HepG2 (cell line): ENCODE measurements at regions not wholly inside any gene's neighbourhood (a gene's known extent, or its start where the extent isn't known, plus 50 kb on each side); places are given as distances from the start of the nearest gene placed in this dataset.

ENCODE experiments used
- ATAC-seq: fragments of 200-7000 bp; cut with Tn5 transposase; 3 replicates; pipeline ENCODE4 v1.9.1; 2020; ENCODE audit warnings: mild to moderate bottlenecking, moderate library complexity
- BruUV-seq: library from RNA; stranded (reverse); fragments of 400-500 nt; replicated peaks from 2 replicates; lab custom pipeline; 2021; lab: Mats Ljungman, UMichigan
- CTCF ChIA-PET: fragments of 300-600 bp; formaldehyde crosslinking; extraction: SDS; loops from one replicate; lab custom pipeline; 2021; ENCODE audit warnings: low total read pairs, inconsistent platforms, low intra/inter-chr PET ratio; lab: Yijun Ruan, JAX
- POLR2A ChIA-PET: fragments of 350-600 bp; sonication (Branson Sonifier 250); formaldehyde crosslinking; loops from one replicate; lab custom pipeline; 2020; ENCODE audit warnings: antibody characterized with exemption, inconsistent platforms; lab: Yijun Ruan, JAX
- DNase-seq: peaks from one replicate; pipeline ENCODE4 v3.0.0-alpha.2; 2015; ENCODE audit warnings: low spot score
- FAIRE-seq: peaks from 3 replicates; lab custom pipeline; 2011; peaks lifted over from hg19 to GRCh38; lab: Jason Lieb, UNC
- H2AFZ ChIP-seq: one replicate; pipeline ENCODE4 v1.6.1; 2011; ENCODE audit warnings: low read length, inconsistent platforms
- H3K27ac ChIP-seq: fragments of 300-600 bp; 3 replicates; pipeline ENCODE4 v1.8.0; 2011; ENCODE audit warnings: mixed run types, mild to moderate bottlenecking, mixed read lengths, low read length, inconsistent platforms; ENCODE audit not compliant: insufficient read depth; ENCODE audit errors: extremely low read length
- H3K27me3 ChIP-seq, 2 experiments: fragments of 200-600 bp in 1 of 2; 2 replicates in 1 of 2; 3 replicates in 1 of 2; pipeline versions ENCODE4 v1.6.0 to v1.8.0; 2011; ENCODE audit warnings: low read length in 2 of 2, mild to moderate bottlenecking in 2 of 2, moderate library complexity in 2 of 2, inconsistent platforms in 1 of 2; ENCODE audit not compliant: insufficient read depth in 2 of 2, control insufficient read depth in 1 of 2
- H3K36me3 ChIP-seq, 2 experiments: fragments of 200-600 bp in 1 of 2; replicated peaks in 1 of 2; 2 replicates in 1 of 2; 3 replicates in 1 of 2; pipeline versions ENCODE4 v1.5.1 to v1.8.0; 2011; ENCODE audit warnings: low read length in 2 of 2, inconsistent platforms in 1 of 2; ENCODE audit not compliant: insufficient read depth in 2 of 2, control insufficient read depth in 1 of 2
- H3K4me1 ChIP-seq: 2 replicates; pipeline ENCODE4 v1.5.1; 2012; ENCODE audit warnings: low read length, inconsistent platforms; ENCODE audit not compliant: insufficient read depth
- H3K4me2 ChIP-seq: 2 replicates; pipeline ENCODE4 v1.6.0; 2011; ENCODE audit warnings: low read depth, low read length, inconsistent platforms
- H3K4me3 ChIP-seq, 3 experiments: fragments of 200-600 bp in 1 of 3; sonication (generic), shearing (Covaris generic) in 1 of 3; replicated peaks in 1 of 3; 2 replicates each; pipeline ENCODE4 v1.5.1; 2011 to 2016; ENCODE audit warnings: low read length in 3 of 3, inconsistent platforms in 2 of 3, low read depth in 2 of 3, mild to moderate bottlenecking in 2 of 3, control low read depth in 1 of 3, mixed read lengths in 1 of 3; ENCODE audit not compliant: insufficient read depth in 1 of 3
- H3K79me2 ChIP-seq: one replicate; pipeline ENCODE4 v1.6.1; 2011; ENCODE audit warnings: low read length, inconsistent platforms; ENCODE audit not compliant: insufficient read depth
- H3K9ac ChIP-seq: 2 replicates; pipeline ENCODE4 v1.6.0; 2011; ENCODE audit warnings: mild to moderate bottlenecking, low read depth, low read length, inconsistent platforms; ENCODE audit not compliant: insufficient read depth
- H3K9me3 ChIP-seq: 2 replicates; pipeline ENCODE4 v1.5.1; 2012; ENCODE audit warnings: mild to moderate bottlenecking, low read length
- H4K20me1 ChIP-seq: 2 replicates; pipeline ENCODE4 v1.6.0; 2011; ENCODE audit warnings: inconsistent platforms, mild to moderate bottlenecking, low read length, moderate library complexity; ENCODE audit not compliant: insufficient read depth
- CC2D1A ChIP-seq: sonication (generic); formaldehyde crosslinking; IDR thresholded peaks from 2 replicates; pipeline ENCODE4 v1.8.1; 2023; ENCODE audit warnings: mild to moderate bottlenecking, missing genetic modification reagents
- CCAR2 ChIP-seq: fragments of 200-400 bp; formaldehyde crosslinking; optimal IDR thresholded peaks from 2 replicates; pipeline ENCODE3; 2018; ENCODE audit warnings: low read depth, mild to moderate bottlenecking, low read length, moderate library complexity
- ERF ChIP-seq: IDR thresholded peaks from 2 replicates; pipeline ENCODE4 v1.6.1; 2018; ENCODE audit warnings: missing biosample characterization, missing genetic modification reagents
- KMT2A ChIP-seq: sonication (generic); formaldehyde crosslinking; IDR thresholded peaks from 2 replicates; pipeline ENCODE4 v1.4.0; 2020; ENCODE audit warnings: missing genetic modification reagents
- RNF219 ChIP-seq: sonication (generic); formaldehyde crosslinking; IDR thresholded peaks from 2 replicates; pipeline ENCODE4 v1.5.0; 2020; ENCODE audit warnings: mild to moderate bottlenecking, missing genetic modification reagents
- SNAI1 ChIP-seq: sonication (generic); formaldehyde crosslinking; IDR thresholded peaks from 2 replicates; pipeline ENCODE4 v1.5.0; 2020; ENCODE audit warnings: mild to moderate bottlenecking, missing genetic modification reagents, borderline replicate concordance
- ZFAT ChIP-seq: sonication (generic); formaldehyde crosslinking; conservative IDR thresholded peaks from 2 replicates; pipeline ENCODE4 v1.8.1; 2023; ENCODE audit warnings: missing genetic modification reagents, inconsistent platforms
- ZNF484 ChIP-seq: sonication (generic); formaldehyde crosslinking; IDR thresholded peaks from 2 replicates; pipeline ENCODE4 v1.5.1; 2020; ENCODE audit warnings: mild to moderate bottlenecking, low read depth, missing genetic modification reagents, borderline replicate concordance
- ZNF619 ChIP-seq: sonication (generic); formaldehyde crosslinking; IDR thresholded peaks from 2 replicates; pipeline ENCODE4 v1.4.0; 2020; ENCODE audit warnings: mild to moderate bottlenecking, missing genetic modification reagents
- ZNF720 ChIP-seq: sonication (generic); formaldehyde crosslinking; IDR thresholded peaks from 2 replicates; pipeline ENCODE4 v1.4.0; 2020; ENCODE audit warnings: missing genetic modification reagents
- ZNF768 ChIP-seq: sonication (generic); formaldehyde crosslinking; IDR thresholded peaks from 2 replicates; pipeline ENCODE4 v1.4.0; 2020; ENCODE audit warnings: missing genetic modification reagents
- WGBS: methylation state at CpG from one replicate; pipeline ENCODE4 v1.1.6; 2017; ENCODE audit warnings: low lambda C conversion rate; 5-methylcytosine and 5-hydroxymethylcytosine counted together
- in situ Hi-C: cut with HindIII; loops from 2 replicates; pipeline ENCODE4 v1.10.0; 2017; ENCODE audit warnings: low pct_unique_long_range_greater_than_20kb; ENCODE audit not compliant: extremely low pct_ligation_motif_present
- intact Hi-C: fragments of 100-400 bp; cut with micrococcal nuclease; formaldehyde crosslinking; loops from one replicate; pipeline ENCODE4 v1.10.0; 2022; ENCODE audit not compliant: unreplicated experiment
- TF ChIP-seq, protein P1 (sequence below): sonication (generic); formaldehyde crosslinking; IDR thresholded peaks from 2 replicates; pipeline ENCODE4 v1.5.0; 2020; ENCODE audit warnings: missing genetic modification reagents, mild to moderate bottlenecking, borderline replicate concordance

DNA sequence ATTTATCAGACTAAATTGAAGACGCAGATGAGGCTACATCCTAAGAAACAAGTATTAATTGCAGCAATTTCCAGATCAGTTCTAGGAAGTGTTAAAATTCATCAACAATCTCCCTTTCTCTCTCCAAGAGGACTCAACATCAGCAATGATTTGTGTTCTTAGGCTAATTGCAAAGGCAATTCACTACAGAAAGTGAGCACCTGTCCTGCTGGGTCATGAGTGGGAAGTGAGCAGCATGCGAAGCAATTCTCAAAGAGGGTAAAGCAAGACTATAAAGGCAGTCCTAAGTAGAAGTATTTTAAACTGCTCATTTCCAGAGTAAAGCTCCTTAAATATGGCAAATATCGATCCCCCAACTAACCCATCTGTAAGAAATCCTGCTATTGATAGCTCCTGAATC lies 1191.0 kb upstream of the ALCAM start:
- no TSS peak for BruUV-seq
- no peak overlapping the region for H2AFZ ChIP-seq
- no peak for FAIRE-seq
- CTCF ChIA-PET, result no interaction called here
- TF ChIP-seq ZNF768 (CRISPR knock-in tag) (no peak), SNAI1 (CRISPR knock-in tag) (no peak), KMT2A (no peak), ZNF619 (no peak), CC2D1A (CRISPR knock-in tag) (no peak), ZFAT (CRISPR knock-in tag) (no peak), ZNF720 (no peak), RNF219 (CRISPR knock-in tag) (no peak), ZNF484 (no peak), ERF (no peak), CCAR2 (no peak)
- TF ChIP-seq, protein P1, sequence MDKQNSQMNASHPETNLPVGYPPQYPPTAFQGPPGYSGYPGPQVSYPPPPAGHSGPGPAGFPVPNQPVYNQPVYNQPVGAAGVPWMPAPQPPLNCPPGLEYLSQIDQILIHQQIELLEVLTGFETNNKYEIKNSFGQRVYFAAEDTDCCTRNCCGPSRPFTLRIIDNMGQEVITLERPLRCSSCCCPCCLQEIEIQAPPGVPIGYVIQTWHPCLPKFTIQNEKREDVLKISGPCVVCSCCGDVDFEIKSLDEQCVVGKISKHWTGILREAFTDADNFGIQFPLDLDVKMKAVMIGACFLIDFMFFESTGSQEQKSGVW, result no peak
- TF ChIP-seq, all 625 proteins: peak for 0
- H3K27me3 ChIP-seq, result no peaks in the 10 kb centered on the region
- H3K9me3 ChIP-seq, result no peaks in the 10 kb centered on the region
- no peaks in the 10 kb centered on the region for H4K20me1 ChIP-seq
- whole genome bisulfite sequencing, result 2% methylated on average over 3 of the region's 3 CpGs
- H3K4me2 ChIP-seq, result no peak overlapping the region
- H3K9ac ChIP-seq, result no peak overlapping the region
- H3K4me1 ChIP-seq, result no peaks in the 10 kb centered on the region
- no peak for DNase-seq
- H3K27ac ChIP-seq, result no peak overlapping the region
- POLR2A ChIA-PET, result no interaction called here
- in situ Hi-C loops, result no loop called here
- intact Hi-C loops, result no loop called here
- no peaks in the 10 kb centered on the region for H3K79me2 ChIP-seq
- no peak overlapping the region for H3K4me3 ChIP-seq
- no peaks in the 10 kb centered on the region for H3K36me3 ChIP-seq
- ATAC-seq, result no peak
